ENCODE measurements at regions not wholly inside any gene's neighbourhood (a gene's known extent, or its start where the extent isn't known, plus 50 kb on each side); places are given as distances from the start of the nearest gene placed in this dataset.
A peak's percentile ranks its signal among the peaks of the same experiment; 100 is the strongest.

DNA sequence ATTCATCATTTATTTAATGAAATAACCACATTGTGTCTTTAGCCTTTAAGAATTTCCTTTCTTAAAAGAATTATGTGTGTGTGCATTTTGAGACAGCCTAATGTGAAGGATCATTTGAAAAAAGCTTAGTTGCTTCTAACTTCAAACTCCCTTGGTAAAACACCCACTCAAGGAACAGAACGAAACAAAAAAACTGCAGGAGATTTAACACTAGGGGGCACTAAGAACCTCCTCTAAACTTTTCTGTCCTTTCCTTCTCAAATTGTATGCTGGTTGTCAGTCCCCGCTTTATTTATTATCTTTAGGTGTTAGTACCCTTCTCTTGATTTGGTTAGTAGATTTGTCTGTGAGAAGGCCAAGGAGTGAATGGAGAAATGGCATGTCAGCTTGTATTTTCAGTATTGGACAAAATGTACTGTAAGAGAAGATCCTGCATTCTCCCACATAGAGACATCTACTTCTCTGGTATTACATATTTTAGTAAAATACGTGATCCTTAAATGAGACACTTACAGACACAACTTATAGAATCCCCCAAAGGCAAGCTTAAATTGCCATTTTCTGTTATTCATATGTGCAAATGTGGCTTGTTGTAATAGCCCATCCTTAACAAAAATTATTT, 229.7 kb downstream of the MRPS30 start:
- Histone ChIP-seq H3K36me3 (no peaks in the 10 kb centered on the region), H3K4me3 (no peak overlapping the region), H3K27ac (no peak overlapping the region), H3K27me3 (no peaks in the 10 kb centered on the region), H3K4me1 (no peaks in the 10 kb centered on the region), H3K9me3 (no peaks in the 10 kb centered on the region)
- peak in 1 of 4 donors; percentile 49 for ATAC-seq
- WGBS, 4 donors, result 21 to 31% (median 29%) methylated on average over 3 of the region's 3 CpGs
- intact Hi-C loops (cut with DNase I), result loop anchor here (1.0 to 10.0 kb wide), 10 partner anchors 479 to 734 kb away; partner anchors contain the start of gene HCN1 (in 5 of the 10)
- DNase-seq, result no peak
- TF ChIP-seq, protein P1, sequence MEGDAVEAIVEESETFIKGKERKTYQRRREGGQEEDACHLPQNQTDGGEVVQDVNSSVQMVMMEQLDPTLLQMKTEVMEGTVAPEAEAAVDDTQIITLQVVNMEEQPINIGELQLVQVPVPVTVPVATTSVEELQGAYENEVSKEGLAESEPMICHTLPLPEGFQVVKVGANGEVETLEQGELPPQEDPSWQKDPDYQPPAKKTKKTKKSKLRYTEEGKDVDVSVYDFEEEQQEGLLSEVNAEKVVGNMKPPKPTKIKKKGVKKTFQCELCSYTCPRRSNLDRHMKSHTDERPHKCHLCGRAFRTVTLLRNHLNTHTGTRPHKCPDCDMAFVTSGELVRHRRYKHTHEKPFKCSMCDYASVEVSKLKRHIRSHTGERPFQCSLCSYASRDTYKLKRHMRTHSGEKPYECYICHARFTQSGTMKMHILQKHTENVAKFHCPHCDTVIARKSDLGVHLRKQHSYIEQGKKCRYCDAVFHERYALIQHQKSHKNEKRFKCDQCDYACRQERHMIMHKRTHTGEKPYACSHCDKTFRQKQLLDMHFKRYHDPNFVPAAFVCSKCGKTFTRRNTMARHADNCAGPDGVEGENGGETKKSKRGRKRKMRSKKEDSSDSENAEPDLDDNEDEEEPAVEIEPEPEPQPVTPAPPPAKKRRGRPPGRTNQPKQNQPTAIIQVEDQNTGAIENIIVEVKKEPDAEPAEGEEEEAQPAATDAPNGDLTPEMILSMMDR (IDR thresholded peaks at IDR 0.05), result peak; percentile 41 to 74 (median 66)
- no peak for TF ChIP-seq POLR2A (IDR thresholded peaks at IDR 0.05)

DNA sequence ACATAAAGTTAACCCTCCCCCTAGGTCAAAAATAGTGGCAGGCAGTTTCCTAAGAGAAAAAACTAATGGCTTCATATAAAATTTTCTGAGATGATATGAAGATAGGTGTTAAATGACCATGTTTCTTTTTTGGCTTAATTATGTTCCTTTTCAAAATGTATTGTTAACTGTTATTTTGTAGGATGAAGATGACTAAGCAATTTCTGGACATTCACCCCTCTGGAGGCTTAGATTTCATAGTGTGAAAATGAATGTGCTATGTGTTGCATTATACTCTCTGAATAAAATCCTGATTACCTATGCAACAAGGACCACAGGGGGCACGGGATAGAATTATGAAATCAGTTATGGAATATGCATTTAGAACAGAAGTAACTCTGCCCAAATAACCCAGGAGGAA, 233.5 kb downstream of the MRPS30 start:
- TF ChIP-seq, protein P1 (IDR thresholded peaks at IDR 0.05), result no peak
- TF ChIP-seq POLR2A (IDR thresholded peaks at IDR 0.05), result no peak
- H3K4me1 ChIP-seq, result no peaks in the 10 kb centered on the region
- no peak overlapping the region for H3K4me3 ChIP-seq
- WGBS, 4 donors, result 73 to 93% (median 87%) methylated on average over 1 of the region's 1 CpG
- no peaks in the 10 kb centered on the region for H3K36me3 ChIP-seq
- no peak overlapping the region for H3K27ac ChIP-seq
- no peak for DNase-seq
- intact Hi-C loops (cut with DNase I), result no loop called here
- no peaks in the 10 kb centered on the region for H3K27me3 ChIP-seq
- no peaks in the 10 kb centered on the region for H3K9me3 ChIP-seq
- ATAC-seq, result no peak

DNA sequence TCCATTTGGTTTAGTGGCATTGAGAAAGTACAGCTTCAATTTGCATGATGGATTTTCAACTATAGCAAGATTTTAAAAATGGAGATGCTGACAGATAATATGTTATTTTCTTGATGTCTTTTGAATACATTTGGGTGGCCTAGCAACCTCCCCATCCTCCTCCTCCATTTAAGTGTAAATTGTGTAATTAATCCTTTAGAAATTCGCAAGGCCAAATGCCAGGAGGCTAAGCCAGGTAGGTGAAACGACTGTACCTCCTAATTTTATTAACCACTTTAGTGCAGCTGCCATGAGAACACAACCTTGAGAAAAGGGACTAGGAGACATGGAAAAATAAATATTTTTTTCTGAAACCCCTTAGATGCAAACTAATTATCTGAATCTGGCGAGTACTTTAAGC, 248.8 kb downstream of the MRPS30 start:
- no peaks in the 10 kb centered on the region for H3K36me3 ChIP-seq
- intact Hi-C loops (cut with DNase I), result no loop called here
- H3K4me1 ChIP-seq, result no peaks in the 10 kb centered on the region
- H3K4me3 ChIP-seq, result no peak overlapping the region
- no peak overlapping the region for H3K27ac ChIP-seq
- TF ChIP-seq, protein P1 (IDR thresholded peaks at IDR 0.05), result no peak
- no peak for TF ChIP-seq POLR2A (IDR thresholded peaks at IDR 0.05)
- no peaks in the 10 kb centered on the region for H3K9me3 ChIP-seq
- H3K27me3 ChIP-seq, result no peaks in the 10 kb centered on the region
- 68 to 79% (median 75%) methylated on average over 3 of the region's 3 CpGs for WGBS, 4 donors
- ATAC-seq (no peak), DNase-seq (no peak)

DNA sequence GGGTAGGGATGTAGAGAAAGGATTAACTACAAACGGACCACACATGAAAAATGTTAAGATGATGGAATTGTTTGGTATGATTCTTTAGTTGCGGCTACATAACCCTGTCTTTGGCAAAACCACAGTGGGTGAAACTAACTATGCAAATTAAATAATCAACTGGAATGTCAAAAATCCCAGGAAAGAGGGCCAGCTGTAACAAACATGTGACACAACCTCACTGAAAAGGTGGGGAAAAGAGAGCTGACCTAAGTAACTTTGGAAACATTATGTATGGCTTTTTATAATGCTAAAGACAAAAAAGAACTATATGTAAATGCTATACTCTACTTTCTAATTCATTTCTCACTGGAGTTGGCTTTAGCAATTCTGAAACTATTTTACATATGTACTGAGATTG, 252.0 kb downstream of the MRPS30 start:
- no peak for ATAC-seq
- intact Hi-C loops (cut with DNase I), result loop anchor here in 1 of 10 donors (10.0 kb wide), 1 partner anchor 584 kb away; no protein-coding TSS in a partner anchor
- DNase-seq, result no peak
- TF ChIP-seq, protein P1 (IDR thresholded peaks at IDR 0.05), result no peak
- no peak for TF ChIP-seq POLR2A (IDR thresholded peaks at IDR 0.05)
- no peaks in the 10 kb centered on the region for H3K4me1 ChIP-seq
- H3K4me3 ChIP-seq, result no peak overlapping the region
- WGBS, 4 donors, result 74 to 75% (median 75%) methylated on average over 2 of the region's 2 CpGs
- H3K27me3 ChIP-seq, result no peaks in the 10 kb centered on the region
- H3K27ac ChIP-seq, result no peak overlapping the region
- no peaks in the 10 kb centered on the region for H3K36me3 ChIP-seq
- no peaks in the 10 kb centered on the region for H3K9me3 ChIP-seq

All from heart left ventricle (tissue), 16 donors.